Astrocyte of the spinal cord (primary cell): ENCODE measurements at regions not wholly inside any gene's neighbourhood (a gene's known extent, or its start where the extent isn't known, plus 50 kb on each side); places are given as distances from the start of the nearest gene placed in this dataset.

Experiments used
- DNase-seq: peaks from one replicate; pipeline ENCODE4 v3.0.0; 2011; ENCODE audit warnings: low read depth, low spot score
- H3K4me3 ChIP-seq: 2 replicates; pipeline ENCODE4 v1.5.1; 2011; ENCODE audit warnings: low read depth, mild to moderate bottlenecking, low read length, moderate library complexity
- in situ Hi-C: cut with HindIII; loops from 2 replicates; pipeline ENCODE4 v1.10.0; 2017; ENCODE audit warnings: low sequenced_read_pairs
- TF ChIP-seq, protein P1 (sequence below): IDR thresholded peaks from 2 replicates; pipeline ENCODE4 v1.5.1; 2012; ENCODE audit warnings: low read depth, mild to moderate bottlenecking, low read length, inconsistent platforms

DNA sequence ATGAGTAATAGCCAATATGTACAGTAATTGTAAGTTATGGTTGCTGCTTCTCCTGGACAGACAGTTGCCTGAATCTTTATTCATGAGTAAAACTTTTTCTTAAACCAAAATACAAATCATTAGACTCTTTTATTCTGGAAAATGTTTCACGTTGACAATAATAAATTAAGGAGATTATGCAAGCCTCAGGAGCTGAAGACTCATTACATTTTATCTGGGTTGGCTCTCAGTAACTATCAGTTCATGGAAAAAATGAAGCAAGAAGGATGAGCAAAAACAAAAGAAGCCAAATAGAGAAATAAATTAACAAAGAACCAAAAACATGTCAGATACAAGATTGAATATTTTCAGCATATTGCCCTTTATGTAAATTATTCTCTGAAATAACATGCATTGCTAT lies 88.9 kb upstream of the PRR16 start:
- no peak overlapping the region for H3K4me3 ChIP-seq
- in situ Hi-C loops: no loop called here
- no peak for DNase-seq
- TF ChIP-seq, protein P1, sequence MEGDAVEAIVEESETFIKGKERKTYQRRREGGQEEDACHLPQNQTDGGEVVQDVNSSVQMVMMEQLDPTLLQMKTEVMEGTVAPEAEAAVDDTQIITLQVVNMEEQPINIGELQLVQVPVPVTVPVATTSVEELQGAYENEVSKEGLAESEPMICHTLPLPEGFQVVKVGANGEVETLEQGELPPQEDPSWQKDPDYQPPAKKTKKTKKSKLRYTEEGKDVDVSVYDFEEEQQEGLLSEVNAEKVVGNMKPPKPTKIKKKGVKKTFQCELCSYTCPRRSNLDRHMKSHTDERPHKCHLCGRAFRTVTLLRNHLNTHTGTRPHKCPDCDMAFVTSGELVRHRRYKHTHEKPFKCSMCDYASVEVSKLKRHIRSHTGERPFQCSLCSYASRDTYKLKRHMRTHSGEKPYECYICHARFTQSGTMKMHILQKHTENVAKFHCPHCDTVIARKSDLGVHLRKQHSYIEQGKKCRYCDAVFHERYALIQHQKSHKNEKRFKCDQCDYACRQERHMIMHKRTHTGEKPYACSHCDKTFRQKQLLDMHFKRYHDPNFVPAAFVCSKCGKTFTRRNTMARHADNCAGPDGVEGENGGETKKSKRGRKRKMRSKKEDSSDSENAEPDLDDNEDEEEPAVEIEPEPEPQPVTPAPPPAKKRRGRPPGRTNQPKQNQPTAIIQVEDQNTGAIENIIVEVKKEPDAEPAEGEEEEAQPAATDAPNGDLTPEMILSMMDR: no peak

DNA sequence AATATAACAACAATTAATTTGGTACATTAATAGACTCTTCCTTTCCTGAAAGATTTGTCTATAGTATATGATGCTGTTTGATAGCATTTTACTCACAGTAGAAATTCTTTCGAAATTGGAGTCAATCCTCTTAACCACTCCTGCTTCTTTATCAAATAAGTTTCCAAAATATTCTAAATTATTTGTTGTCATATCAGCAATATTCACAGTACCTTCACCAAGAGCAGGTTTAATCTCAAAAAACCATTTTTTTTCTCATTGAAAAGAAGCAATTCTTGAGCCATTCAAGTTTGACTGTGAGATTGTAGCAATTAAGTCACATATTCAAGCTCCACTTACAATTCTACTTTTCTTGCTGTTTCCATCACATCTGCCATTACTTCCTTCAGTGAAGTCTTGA lies 83.5 kb upstream of the PRR16 start:
- in situ Hi-C loops: no loop called here
- TF ChIP-seq, protein P1: no peak
- DNase-seq: no peak

DNA sequence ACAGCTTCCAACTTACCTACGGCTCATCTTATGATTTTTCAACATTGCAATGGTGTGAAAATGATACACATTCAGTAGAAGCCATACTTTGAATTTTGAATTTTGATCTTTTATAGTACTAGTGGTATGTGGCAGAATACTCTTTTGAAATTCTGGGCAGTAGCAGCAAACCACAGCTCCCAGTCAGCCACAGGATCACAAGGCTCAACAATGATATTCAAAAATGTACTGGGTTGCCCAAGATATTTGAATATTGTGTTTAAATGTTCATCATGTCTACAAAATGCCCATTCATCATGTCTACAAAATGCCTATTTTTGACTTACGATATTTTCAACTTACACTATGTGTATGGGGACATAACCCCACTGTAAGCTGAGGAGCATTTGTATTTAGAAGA lies 81.3 kb upstream of the PRR16 start:
- in situ Hi-C loops: no loop called here
- DNase-seq: no peak
- H3K4me3 ChIP-seq: no peak overlapping the region
- TF ChIP-seq, protein P1: no peak

More for the DNA sequence above, 83.5 kb upstream of the PRR16 start:
- no peak overlapping the region for H3K4me3 ChIP-seq

DNA sequence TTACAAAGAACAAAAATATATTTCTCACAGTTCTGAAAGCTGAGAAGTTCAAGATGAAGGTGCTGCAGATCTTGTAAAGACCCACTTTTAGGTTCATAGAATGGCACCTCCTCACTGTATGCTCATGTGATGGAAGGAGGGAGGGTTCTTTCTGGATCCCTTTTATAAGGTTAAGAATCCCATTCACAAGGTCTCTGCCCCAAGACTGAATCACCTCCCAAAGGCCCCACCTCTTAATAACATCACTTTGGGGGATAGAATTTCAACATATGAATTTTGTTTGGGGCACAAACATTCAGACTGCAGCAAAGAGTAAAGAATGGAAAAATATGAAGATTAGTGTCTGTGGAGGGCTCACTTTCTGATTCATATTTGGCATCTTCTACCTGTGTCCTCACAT lies 77.1 kb upstream of the PRR16 start:
- in situ Hi-C loops: no loop called here
- no peak overlapping the region for H3K4me3 ChIP-seq
- TF ChIP-seq, protein P1: no peak
- no peak for DNase-seq

DNA sequence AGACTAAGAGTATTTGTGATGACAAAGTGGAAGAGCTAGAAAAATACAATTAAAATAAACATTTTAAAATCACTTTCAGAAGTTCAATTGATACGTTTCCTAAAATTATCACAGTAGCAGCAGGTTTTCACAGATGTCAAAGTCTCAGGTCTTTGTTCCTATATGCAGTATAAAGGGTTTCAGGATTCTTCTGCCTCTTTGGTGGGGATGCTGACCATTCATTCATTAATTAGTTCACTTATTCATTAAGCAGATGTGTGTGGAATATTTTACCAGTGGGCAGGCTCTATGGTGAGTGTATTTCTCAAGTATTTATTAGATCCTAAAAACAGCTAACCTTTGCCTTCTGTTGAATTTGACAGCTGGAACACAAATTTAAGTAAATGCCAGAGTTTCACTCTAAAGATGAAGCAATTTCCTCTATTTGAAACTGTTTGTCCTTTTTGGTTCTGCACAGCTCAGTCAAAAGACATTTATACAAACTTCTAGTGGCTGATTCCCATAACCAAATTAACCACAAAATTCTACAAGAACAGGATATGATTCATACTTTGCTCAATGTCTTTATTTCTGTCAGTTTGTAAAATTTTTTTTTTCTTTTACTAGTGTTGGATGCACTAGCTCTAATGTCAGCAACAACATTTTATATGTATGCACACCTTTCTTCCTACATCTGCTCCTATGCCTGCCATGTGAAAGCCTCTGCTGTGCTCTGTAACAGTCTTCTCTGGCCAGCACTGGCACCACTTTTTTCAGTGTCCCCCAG lies 75.9 kb upstream of the PRR16 start:
- in situ Hi-C loops: no loop called here
- peak; percentile 93 for DNase-seq
- no peak overlapping the region for H3K4me3 ChIP-seq
- TF ChIP-seq, protein P1: no peak

- TF ChIP-seq, protein P1: peak; percentile 8
- in situ Hi-C loops: no loop called here
- DNase-seq: no peak
- no peak overlapping the region for H3K4me3 ChIP-seq
Observed at GRCh38 chr5:120394259-120394658, 69.8 kb upstream of the PRR16 start.
